Kidney tubule cell (primary cell): ENCODE measurements at regions not wholly inside any gene's neighbourhood (a gene's known extent, or its start where the extent isn't known, plus 50 kb on each side); places are given as distances from the start of the nearest gene placed in this dataset.
"Not testable (repeated sequence)": the region's sequence is repeated elsewhere in the genome, so short reads cannot be mapped to it uniquely, and the experiment has no call there.

ENCODE experiments used
- DNase-seq: peaks from one replicate; pipeline ENCODE4 v3.0.0-alpha.2; 2018; ENCODE audit warnings: low spot score

GRCh38 chr6:66149132-66149531 is 442.1 kb upstream of the EYS start:
- DNase-seq = no peak

- no peak for DNase-seq
These were observed 438.8 kb upstream of the EYS start for GRCh38 chr6:66145867-66146266.

DNA sequence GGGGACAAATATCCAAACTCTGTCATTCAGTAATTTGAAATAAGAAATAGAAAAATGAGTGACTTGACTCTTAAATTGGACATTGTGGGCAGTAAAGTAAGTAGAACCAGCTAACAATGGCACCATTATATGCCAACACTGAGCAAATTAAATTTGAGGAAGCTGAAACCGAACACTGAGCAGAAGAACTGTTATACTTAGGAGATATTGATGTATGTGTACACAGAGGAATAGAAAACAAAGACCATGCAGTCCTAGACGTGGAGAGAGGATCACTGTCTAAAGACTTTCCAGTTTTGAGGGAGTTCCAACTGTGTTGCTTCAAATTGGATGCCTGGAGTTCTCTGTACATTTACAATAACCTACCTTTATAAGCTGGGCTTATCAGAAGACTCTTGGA is 427.0 kb upstream of the EYS start:
- no peak for DNase-seq

DNA sequence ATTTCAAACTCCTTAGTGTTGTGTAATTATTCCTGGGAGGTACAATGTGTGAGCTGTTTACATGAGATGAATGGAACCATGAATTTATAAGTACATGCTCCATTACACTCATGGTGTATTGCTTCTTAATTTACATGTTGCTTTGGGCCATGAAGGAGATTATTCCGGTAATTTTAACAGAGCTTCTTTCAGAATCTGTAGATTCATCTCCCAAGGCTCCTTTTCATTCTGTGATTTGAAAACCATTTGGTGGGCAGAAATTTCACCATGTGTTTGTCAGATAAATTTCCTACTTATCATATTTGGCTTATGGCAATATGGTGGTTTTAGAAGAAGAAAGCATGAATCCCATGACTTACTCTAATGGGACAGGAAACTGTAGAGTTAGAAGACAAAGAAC is 421.6 kb upstream of the EYS start:
- no peak for DNase-seq

GRCh38 chr6:66128243-66128642 is 421.2 kb upstream of the EYS start:
- no peak for DNase-seq

DNA sequence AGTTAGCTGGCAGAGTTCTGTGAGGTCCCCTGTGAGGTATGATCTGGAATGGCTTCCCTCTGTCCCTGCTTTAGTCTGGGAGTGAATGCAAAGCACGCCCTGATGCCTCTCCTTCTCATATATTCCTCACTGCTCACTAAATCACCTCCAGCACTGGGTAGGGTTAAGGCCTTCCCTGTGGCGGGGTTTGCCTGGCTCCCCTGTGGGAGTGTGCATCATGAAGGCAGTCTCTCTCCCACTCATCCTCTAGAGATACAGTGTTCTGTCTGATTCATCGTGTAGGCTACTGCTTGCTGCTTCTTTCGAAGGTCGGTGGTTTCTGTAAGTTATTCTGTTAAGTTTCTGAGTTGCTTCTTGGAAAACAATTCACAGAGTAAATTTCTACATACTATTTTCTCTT is 420.0 kb upstream of the EYS start:
- DNase-seq = no peak

DNA sequence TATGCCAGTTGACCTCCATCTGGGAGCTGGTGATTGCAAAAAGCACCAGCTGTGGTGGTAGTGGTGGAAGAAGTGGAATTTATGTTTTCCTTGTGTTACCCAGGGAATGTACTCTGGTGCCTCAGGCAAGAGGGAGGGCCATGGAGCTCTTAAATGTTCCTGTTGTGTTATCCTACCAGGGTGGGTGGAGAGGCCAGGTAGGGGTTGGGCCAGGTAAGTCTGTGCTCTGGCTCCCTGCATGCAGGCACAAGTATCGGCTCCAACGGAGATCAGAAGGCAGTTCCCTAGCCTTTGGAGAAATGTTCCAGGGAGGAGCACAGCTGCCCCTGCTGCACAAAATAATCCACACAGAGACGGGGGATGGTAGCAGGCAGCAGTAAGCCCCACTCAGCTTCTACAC is 419.3 kb upstream of the EYS start:
- no peak for DNase-seq

GRCh38 chr6:66103954-66104353 is 396.9 kb upstream of the EYS start:
- DNase-seq = no peak

DNA sequence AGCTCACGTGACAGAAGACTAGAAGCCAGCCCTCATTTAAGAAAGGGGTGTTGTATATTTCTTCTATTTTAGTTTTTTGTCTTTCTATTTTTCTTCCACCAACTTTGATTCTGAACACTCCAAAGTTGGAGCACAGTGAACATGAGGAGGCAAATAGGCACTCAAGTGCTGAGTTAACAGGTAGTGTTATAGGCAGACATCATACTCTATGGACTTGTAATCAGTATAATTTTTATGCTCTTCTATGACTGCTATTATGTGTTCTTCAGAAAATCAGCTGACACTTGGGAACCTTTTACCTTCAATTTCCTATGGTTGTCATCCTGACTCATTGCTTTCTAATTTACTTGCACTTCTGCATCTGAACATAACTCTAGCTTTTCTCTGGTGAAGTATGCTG is 396.3 kb upstream of the EYS start:
- no peak for DNase-seq

- DNase-seq = no peak
These were observed 389.7 kb upstream of the EYS start for GRCh38 chr6:66096679-66097078.

GRCh38 chr6:66094615-66095014 is 387.6 kb upstream of the EYS start:
- no peak for DNase-seq

- DNase-seq = not testable (repeated sequence)
These were observed 385.3 kb upstream of the EYS start for GRCh38 chr6:66092306-66092705.

DNA sequence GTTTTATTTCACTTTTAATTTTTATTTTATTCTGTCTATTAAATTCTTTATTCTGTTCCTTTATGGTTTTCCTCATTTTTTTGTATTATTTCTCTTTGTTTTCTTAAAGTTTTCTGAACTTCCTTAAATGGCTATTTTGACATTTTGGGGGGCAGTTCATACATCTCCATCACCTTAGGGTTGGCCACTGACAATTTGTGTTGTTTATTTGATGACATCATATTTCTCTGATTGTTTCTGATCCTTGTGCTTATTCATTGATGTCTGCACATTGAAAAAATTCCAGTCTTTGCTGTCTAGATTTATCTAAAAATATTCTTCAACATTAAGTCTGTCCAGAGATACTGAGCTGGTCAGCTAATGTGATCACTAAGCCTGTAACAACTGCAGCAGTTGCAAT is 379.5 kb upstream of the EYS start:
- no peak for DNase-seq

- DNase-seq = no peak
These were observed 375.9 kb upstream of the EYS start for GRCh38 chr6:66082914-66083313.

DNA sequence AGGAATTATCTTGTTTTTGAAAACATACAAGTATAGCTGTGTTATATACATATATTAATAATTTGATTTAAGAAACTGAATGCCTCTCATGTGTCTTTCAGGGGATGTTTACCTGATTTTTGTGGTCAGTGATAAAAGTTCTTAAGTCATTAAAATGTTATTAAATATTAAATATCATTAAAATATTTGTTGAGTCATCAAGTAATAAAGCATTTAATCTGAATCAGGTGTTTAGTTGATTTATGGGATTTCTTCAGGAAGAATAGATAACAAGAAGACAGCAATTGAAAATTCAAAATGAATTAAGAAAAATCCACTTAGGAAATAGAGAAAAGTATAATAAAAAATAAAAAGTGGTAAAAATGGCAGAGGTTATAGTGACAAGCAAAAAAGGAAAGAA is 361.9 kb upstream of the EYS start:
- no peak for DNase-seq

DNA sequence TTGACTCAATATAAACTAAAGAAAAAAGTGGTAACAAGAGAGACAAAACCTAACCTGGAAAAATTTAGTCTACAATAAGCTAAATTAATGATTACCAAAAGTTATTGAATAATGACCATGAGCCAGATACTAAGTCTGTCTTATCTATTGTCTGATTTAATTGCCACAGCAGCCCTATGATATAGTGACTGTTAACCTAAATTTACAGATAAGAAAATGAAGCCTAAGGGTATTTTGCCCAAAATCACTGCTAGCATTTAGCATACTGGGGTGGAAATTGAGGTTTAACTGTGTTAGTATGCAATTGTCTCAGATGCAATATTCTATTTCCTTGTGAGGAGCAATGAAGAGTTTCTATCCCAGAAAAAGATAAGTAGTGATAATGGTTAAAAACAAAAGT is 361.0 kb upstream of the EYS start:
- DNase-seq = no peak

GRCh38 chr6:66065313-66065712 is 358.3 kb upstream of the EYS start:
- no peak for DNase-seq

DNA sequence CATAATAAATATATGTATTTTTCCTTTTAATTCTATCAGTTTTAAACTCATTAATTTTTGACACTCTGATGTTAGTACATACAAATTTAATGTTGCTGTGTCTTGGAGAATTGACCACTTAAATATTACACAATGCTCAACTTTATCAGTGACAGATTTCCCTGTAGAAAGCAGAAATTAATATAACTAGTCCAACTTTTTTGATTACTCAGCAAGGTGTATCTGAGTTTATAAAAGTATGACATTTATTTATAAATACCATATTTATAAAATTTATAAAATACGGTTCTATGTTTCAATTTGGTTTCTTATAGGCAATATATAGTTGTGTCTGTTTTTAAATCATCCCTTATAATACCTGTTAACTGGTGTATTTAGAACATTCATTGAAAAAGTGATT is 350.0 kb upstream of the EYS start:
- DNase-seq = no peak

- no peak for DNase-seq
These were observed 347.9 kb upstream of the EYS start for GRCh38 chr6:66054967-66055366.

- no peak for DNase-seq
These were observed 344.8 kb upstream of the EYS start for GRCh38 chr6:66051812-66052211.

GRCh38 chr6:66048684-66049474 is 341.9 kb upstream of the EYS start:
- DNase-seq = no peak

DNA sequence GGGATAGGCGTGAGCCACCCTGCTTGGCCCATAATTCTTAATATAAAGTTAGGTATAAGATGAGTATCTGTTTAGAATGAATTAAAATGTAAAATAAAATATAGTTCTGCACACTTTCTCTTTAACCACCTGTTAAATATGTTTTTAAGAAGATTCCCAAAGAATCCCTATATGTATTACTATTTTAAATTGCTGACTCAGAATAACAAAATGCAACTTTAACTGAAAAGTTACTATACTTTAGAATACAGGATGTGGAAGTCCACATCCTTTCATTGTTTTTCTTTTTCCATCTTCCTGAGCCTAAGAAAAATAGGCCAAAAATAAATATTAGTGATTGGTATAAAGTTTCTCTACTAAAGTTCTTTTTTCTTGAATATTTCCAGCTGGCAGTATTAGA is 325.6 kb upstream of the EYS start:
- no peak for DNase-seq

DNA sequence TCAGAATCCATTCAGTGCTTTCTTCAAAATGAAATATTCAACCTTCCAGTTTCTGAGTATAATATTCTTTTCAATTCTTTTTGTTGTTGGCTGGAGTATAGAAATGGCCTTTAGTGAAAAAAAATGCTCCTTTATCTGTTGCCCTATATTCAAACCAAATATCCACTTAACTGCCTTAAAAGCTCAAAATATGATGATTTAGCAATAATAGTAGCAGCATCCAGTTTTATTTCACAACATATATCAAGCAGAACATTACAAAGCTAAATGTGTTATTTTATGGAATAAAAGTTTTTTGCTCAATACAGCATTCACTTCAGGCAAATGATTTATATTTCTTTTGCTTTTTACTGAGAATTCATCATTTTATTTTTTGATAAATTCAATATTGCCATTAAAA is 322.4 kb upstream of the EYS start:
- DNase-seq = no peak

DNA sequence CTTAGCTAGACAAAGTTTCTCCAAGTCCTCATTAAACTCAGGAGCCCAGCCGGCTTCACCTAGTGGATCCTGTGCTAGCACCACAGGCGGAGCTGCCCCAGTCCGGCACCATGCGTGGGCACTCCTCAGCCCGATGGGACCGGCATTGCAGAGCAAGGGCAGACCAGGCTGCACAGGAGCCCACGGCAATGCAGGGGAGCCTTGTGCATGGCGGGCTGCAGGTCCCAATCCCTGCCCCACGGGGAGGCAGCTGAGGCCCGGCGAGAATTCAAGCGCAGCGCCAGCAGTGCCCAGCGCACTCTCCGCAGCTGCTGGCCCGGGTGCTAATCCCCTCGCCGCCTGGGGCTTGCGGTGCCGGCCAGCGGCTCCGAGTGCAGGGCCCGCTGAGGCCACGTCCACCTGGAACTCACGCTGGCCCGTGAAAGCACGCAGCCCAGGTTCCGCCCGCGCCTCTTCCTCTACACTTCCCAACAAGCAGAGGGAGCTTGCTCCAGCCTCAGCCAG is 292.3 kb upstream of the EYS start:
- DNase-seq = no peak
